HG03175 (cell line): ENCODE measurements at regions not wholly inside any gene's neighbourhood (a gene's known extent, or its start where the extent isn't known, plus 50 kb on each side); places are given as distances from the start of the nearest gene placed in this dataset.
"Not testable (repeated sequence)": the region's sequence is repeated elsewhere in the genome, so short reads cannot be mapped to it uniquely, and the experiment has no call there.

ENCODE experiments used
- ATAC-seq: cut with Tn5 transposase; IDR thresholded peaks from one replicate; pipeline ENCODE4 v1.9.1; 2021; ENCODE audit warnings: mild to moderate bottlenecking, moderate library complexity; ENCODE audit not compliant: unreplicated experiment

GRCh38 chr15:20625469-20625868 lies 83.9 kb upstream of the GOLGA6L6 start:
- not testable (repeated sequence) for ATAC-seq

- ATAC-seq = not testable (repeated sequence)
These were observed 82.5 kb upstream of the GOLGA6L6 start for GRCh38 chr15:20624085-20624484.

- ATAC-seq = not testable (repeated sequence)
These were observed 80.5 kb upstream of the GOLGA6L6 start for GRCh38 chr15:20622117-20622516.

- ATAC-seq = not testable (repeated sequence)
These were observed 72.9 kb upstream of the GOLGA6L6 start for GRCh38 chr15:20614549-20614948.

GRCh38 chr15:20612796-20613195 lies 71.2 kb upstream of the GOLGA6L6 start:
- ATAC-seq = not testable (repeated sequence)

GRCh38 chr15:20612356-20612755 lies 70.8 kb upstream of the GOLGA6L6 start:
- not testable (repeated sequence) for ATAC-seq

GRCh38 chr15:20611667-20612290 lies 70.2 kb upstream of the GOLGA6L6 start:
- not testable (repeated sequence) for ATAC-seq

GRCh38 chr15:20608179-20608578 lies 66.6 kb upstream of the GOLGA6L6 start:
- ATAC-seq = not testable (repeated sequence)

- ATAC-seq = not testable (repeated sequence)
These were observed 55.6 kb upstream of the GOLGA6L6 start for GRCh38 chr15:20597245-20597644.

GRCh38 chr15:20594219-20594618 lies 52.6 kb upstream of the GOLGA6L6 start:
- ATAC-seq = not testable (repeated sequence)

GRCh38 chr15:20591936-20592335 lies 50.3 kb upstream of the GOLGA6L6 start:
- not testable (repeated sequence) for ATAC-seq
